CD4-positive, alpha-beta T cell (primary cell): ENCODE measurements at regions not wholly inside any gene's neighbourhood (a gene's known extent, or its start where the extent isn't known, plus 50 kb on each side); places are given as distances from the start of the nearest gene placed in this dataset.

Experiments
- ATAC-seq: fragments of 200-7000 bp; cut with Tn5 transposase; one replicate; pipeline ENCODE4 v1.10.0; 2022; ENCODE audit warnings: mild to moderate bottlenecking; ENCODE audit not compliant: poor library complexity
- CTCF ChIA-PET: fragments of 350-600 bp; sonication (Branson Sonifier 250); formaldehyde crosslinking; loops from one replicate; lab custom pipeline; 2021; ENCODE audit warnings: antibody characterized with exemption, inconsistent platforms; lab: Charles Lee
- POLR2A ChIA-PET: fragments of 350-600 bp; sonication (Branson Sonifier 250); formaldehyde crosslinking; loops from one replicate; lab custom pipeline; 2021; ENCODE audit warnings: antibody characterized with exemption, inconsistent platforms; lab: Charles Lee
- DNase-seq, 14 experiments: peaks; one replicate each; pipeline ENCODE4 v3.0.0-alpha.2; 2013 to 2020; ENCODE audit warnings: mixed read lengths in 2 of 14
- H3K27ac ChIP-seq, 2 donors: one replicate each; pipeline versions ENCODE4 v1.5.1 to v1.7.0; 2013; ENCODE audit warnings: low read length in 2 of 2, low read depth in 1 of 2, mild to moderate bottlenecking in 1 of 2
- H3K27me3 ChIP-seq, 2 experiments: 1 replicate in 1 of 2; 2 replicates in 1 of 2; pipeline versions ENCODE4 v1.6.1 to v1.7.0; 2013; ENCODE audit warnings: low read length in 2 of 2, control low read depth in 1 of 2, mild to moderate bottlenecking in 1 of 2, moderate library complexity in 1 of 2; ENCODE audit not compliant: insufficient read depth in 2 of 2, control insufficient read depth in 1 of 2
- H3K36me3 ChIP-seq: one replicate; pipeline ENCODE4 v1.6.1; 2013; ENCODE audit warnings: low read length, control low read depth; ENCODE audit not compliant: insufficient read depth
- H3K4me1 ChIP-seq: one replicate; pipeline ENCODE4 v1.6.1; 2013; ENCODE audit warnings: low read length, control low read depth; ENCODE audit not compliant: insufficient read depth
- H3K4me3 ChIP-seq: one replicate; pipeline ENCODE4 v1.5.1; 2013; ENCODE audit warnings: mild to moderate bottlenecking, low read length, moderate library complexity
- H3K9me3 ChIP-seq, 2 experiments: 1 replicate in 1 of 2; 2 replicates in 1 of 2; pipeline versions ENCODE4 v1.6.1 to v1.7.0; 2013; ENCODE audit warnings: low read length in 2 of 2, mild to moderate bottlenecking in 2 of 2, control low read depth in 1 of 2, moderate library complexity in 1 of 2; ENCODE audit not compliant: control insufficient read depth in 1 of 2, insufficient read depth in 1 of 2
- H3K27ac Mint-ChIP-seq: one replicate; pipeline ENCODE4 v1.8.0; 2020; ENCODE audit warnings: mixed read lengths
- H3K27me3 Mint-ChIP-seq: one replicate; pipeline ENCODE4 v1.8.0; 2021; ENCODE audit warnings: mixed read lengths
- H3K36me3 Mint-ChIP-seq: one replicate; pipeline ENCODE4 v1.8.0; 2021; ENCODE audit warnings: low read depth, mixed read lengths
- H3K4me1 Mint-ChIP-seq: one replicate; pipeline ENCODE4 v1.8.0; 2021; ENCODE audit warnings: low read depth, mixed read lengths
- H3K4me3 Mint-ChIP-seq: one replicate; pipeline ENCODE4 v1.8.0; 2020; ENCODE audit warnings: mild to moderate bottlenecking, mixed read lengths
- H3K9me3 Mint-ChIP-seq: one replicate; pipeline ENCODE4 v1.8.0; 2020; ENCODE audit warnings: mixed read lengths
- CTCF ChIP-seq: fragments of 200-600 bp; IDR thresholded peaks from one replicate; pipeline ENCODE4 v1.8.0; 2022; ENCODE audit warnings: antibody characterized with exemption, mild to moderate bottlenecking
- intact Hi-C, 2 experiments: fragments of 100-400 bp; cut with DNase I in 1 of 2; cut with micrococcal nuclease in 1 of 2; formaldehyde crosslinking; loops; one replicate each; pipeline versions ENCODE4 v1.15.1 to v1.9.0; 2023 to 2025; cut with DNase I, micrococcal nuclease

DNA sequence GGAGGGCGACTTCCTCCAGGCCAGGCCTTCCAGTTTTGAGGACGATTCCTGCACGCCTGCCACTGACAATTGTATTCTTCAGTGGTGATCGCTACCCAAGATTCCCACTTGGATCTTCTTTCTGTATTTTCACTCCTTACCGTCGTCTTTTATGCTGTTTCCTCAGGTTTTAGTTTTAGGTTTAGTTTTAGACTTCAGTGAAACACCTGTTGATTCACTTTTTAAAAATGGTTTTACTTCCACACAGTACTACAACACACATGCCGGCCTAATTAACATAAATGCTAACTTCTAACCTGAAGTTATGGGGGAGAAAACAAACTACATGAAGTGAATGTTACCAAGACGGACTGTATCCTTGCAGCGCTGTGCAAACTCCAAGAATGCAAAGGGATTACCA, 530.6 kb upstream of the MGMT start:
- no peaks in the 10 kb centered on the region for H3K9me3 Mint-ChIP-seq
- Histone ChIP-seq H3K4me3 (no peak overlapping the region), H3K36me3 (no peaks in the 10 kb centered on the region), H3K9me3 (peaks cover 0 to 4% of the 10 kb centered on the region in 2 experiments), H3K27ac (no peak overlapping the region), H3K4me1 (no peaks in the 10 kb centered on the region), H3K27me3 (no peaks in the 10 kb centered on the region)
- H3K27me3 Mint-ChIP-seq, result no peaks in the 10 kb centered on the region
- no peak for ATAC-seq
- intact Hi-C loops, result no loop called here
- H3K27ac Mint-ChIP-seq, result no peak overlapping the region
- TF ChIP-seq CTCF, result no peak
- CTCF ChIA-PET, result no interaction called here
- no peaks in the 10 kb centered on the region for H3K4me1 Mint-ChIP-seq
- no peak for DNase-seq
- H3K4me3 Mint-ChIP-seq, result no peak overlapping the region
- POLR2A ChIA-PET, result no interaction called here
- no peaks in the 10 kb centered on the region for H3K36me3 Mint-ChIP-seq

DNA sequence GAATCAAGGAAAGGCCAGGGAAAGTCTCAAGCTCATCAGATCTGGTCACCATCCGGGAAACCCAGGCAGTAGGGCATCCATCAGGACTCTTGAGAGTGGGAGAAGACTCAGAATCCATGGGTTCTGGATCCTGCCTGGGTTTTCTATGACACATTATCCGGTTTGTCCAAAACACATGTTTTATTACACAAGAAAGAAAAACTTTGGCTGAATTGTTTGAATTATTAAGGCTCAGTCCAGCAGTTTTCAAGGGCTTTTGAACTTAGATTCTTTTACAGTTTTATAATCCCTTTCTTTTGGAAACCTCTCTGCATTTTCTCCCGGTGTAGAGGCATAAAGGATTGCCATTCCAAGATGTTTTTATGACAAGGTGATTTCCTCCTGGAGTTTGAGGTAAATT, 528.5 kb upstream of the MGMT start:
- ChIA-PET CTCF (no interaction called here), POLR2A (no interaction called here)
- H3K4me1 ChIP-seq, result no peaks in the 10 kb centered on the region
- H3K4me3 ChIP-seq, result no peak overlapping the region
- no peaks in the 10 kb centered on the region for H3K36me3 ChIP-seq
- TF ChIP-seq CTCF, result no peak
- Mint-ChIP-seq H3K36me3 (no peaks in the 10 kb centered on the region), H3K4me3 (no peak overlapping the region), H3K27me3 (no peaks in the 10 kb centered on the region), H3K4me1 (no peaks in the 10 kb centered on the region), H3K27ac (no peak overlapping the region), H3K9me3 (no peaks in the 10 kb centered on the region)
- ATAC-seq, result no peak
- H3K9me3 ChIP-seq, result peaks cover 0 to 4% of the 10 kb centered on the region in 2 experiments
- DNase-seq, result no peak
- H3K27me3 ChIP-seq, result peaks cover 0 to 2% of the 10 kb centered on the region in 2 experiments
- intact Hi-C loops, result no loop called here
- H3K27ac ChIP-seq, result no peak overlapping the region

DNA sequence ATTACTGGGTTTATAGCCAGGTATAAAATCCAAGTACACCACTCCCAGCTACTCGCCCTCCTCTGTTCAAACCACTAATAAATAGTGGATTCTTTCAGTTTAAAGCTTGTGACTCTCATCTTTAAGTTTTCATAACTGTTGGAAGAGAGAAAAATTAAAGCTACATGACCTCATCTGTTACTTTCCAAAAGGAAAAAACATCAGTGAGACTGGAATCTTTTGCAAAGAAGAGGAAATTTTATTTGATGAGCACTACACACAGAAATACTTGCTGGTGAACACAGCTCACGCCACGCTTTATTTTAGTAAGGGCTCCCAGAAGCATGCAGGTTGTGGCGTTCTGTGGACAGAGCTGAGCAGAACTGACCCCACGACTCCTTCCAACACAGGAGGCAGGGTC, 527.0 kb upstream of the MGMT start:
- Histone ChIP-seq H3K36me3 (no peaks in the 10 kb centered on the region), H3K27me3 (peaks cover 0 to 2% of the 10 kb centered on the region in 2 experiments), H3K9me3 (peaks cover 0 to 6% of the 10 kb centered on the region in 2 experiments), H3K27ac (no peak overlapping the region), H3K4me1 (no peaks in the 10 kb centered on the region), H3K4me3 (no peak overlapping the region)
- ATAC-seq (no peak), DNase-seq (no peak)
- CTCF ChIA-PET, result no interaction called here
- Mint-ChIP-seq H3K4me1 (no peaks in the 10 kb centered on the region), H3K4me3 (no peak overlapping the region), H3K36me3 (no peaks in the 10 kb centered on the region), H3K9me3 (no peaks in the 10 kb centered on the region), H3K27me3 (no peaks in the 10 kb centered on the region), H3K27ac (no peak overlapping the region)
- intact Hi-C loops, result no loop called here
- no peak for TF ChIP-seq CTCF
- POLR2A ChIA-PET, result no interaction called here
